ENCODE measurements at regions not wholly inside any gene's neighbourhood (a gene's known extent, or its start where the extent isn't known, plus 50 kb on each side); places are given as distances from the start of the nearest gene placed in this dataset.

GRCh38 chr11:27234961-27235360 lies 128.1 kb downstream of the CCDC34 start:
- Histone ChIP-seq H3K9me3 (replicated peaks; ENCODE audit: control insufficient read depth, insufficient read depth, low read depth, low read length) (no peaks in the 10 kb centered on the region), H4K20me1 (replicated peaks; ENCODE audit: control insufficient read depth, insufficient read depth, low read length) (no peaks in the 10 kb centered on the region), H3K27ac (ENCODE audit: extremely low read depth, low read depth, low read length) (no peak overlapping the region), H3K9ac (ENCODE audit: insufficient read depth in 1 of 2, low read depth in 2 of 2, low read length in 2 of 2) (no peak overlapping the region), H2AFZ (ENCODE audit: low read depth, low read length) (no peak overlapping the region), H3K4me2 (ENCODE audit: insufficient read depth, low read length) (no peak overlapping the region), H3K4me3 (no peak overlapping the region), H3K9me1 (ENCODE audit: control insufficient read depth, insufficient read depth, low read length) (no peaks in the 10 kb centered on the region), H3K36me3 (ENCODE audit: control insufficient read depth, insufficient read depth, low read length) (no peaks in the 10 kb centered on the region), H3K27me3 (ENCODE audit: control insufficient read depth in 2 of 2, insufficient read depth in 2 of 2, low read length in 2 of 2) (peaks cover 12 to 15% of the 10 kb centered on the region in 2 experiments; a peak in 3 of 5 replicates), H3K79me2 (ENCODE audit: control insufficient read depth, insufficient read depth, low read length) (no peaks in the 10 kb centered on the region), H3K4me1 (replicated peaks in 1 of 2; ENCODE audit: control insufficient read depth in 2 of 2, insufficient read depth in 2 of 2, low read length in 2 of 2) (peaks cover 0 to 8% of the 10 kb centered on the region in 2 experiments; a peak in 3 of 5 replicates)
- DNase-seq (ENCODE audit: extremely low read depth in 1 of 4, low spot score in 3 of 4), result no peak
- TF ChIP-seq NFRKB (IDR thresholded peaks at IDR 0.05; ENCODE audit: low read depth) (no peak), MTF1 (CRISPR knock-in tag; IDR thresholded peaks at IDR 0.05; ENCODE audit: borderline replicate concordance) (no peak), TGIF2 (CRISPR knock-in tag; IDR thresholded peaks at IDR 0.05) (no peak), NUFIP1 (IDR thresholded peaks at IDR 0.05; ENCODE audit: partially characterized antibody) (no peak), KAT2B (IDR thresholded peaks at IDR 0.05; ENCODE audit: low read depth, low read length) (no peak), MYBL2 (IDR thresholded peaks at IDR 0.05; ENCODE audit: low read depth) (no peak), MYBL2 (CRISPR knock-in tag; IDR thresholded peaks at IDR 0.05; ENCODE audit: borderline replicate concordance) (no peak), CBX2 (IDR thresholded peaks at IDR 0.05; ENCODE audit: insufficient read depth, low read length, poor library complexity, severe bottlenecking) (no peak), ZNF431 (CRISPR knock-in tag; IDR thresholded peaks at IDR 0.05) (no peak), CBX8 (IDR thresholded peaks at IDR 0.05; ENCODE audit: borderline replicate concordance, extremely low read depth, low read depth, low read length, poor library complexity, severe bottlenecking) (no peak), POLR2A (conservative IDR thresholded peaks at IDR 0.05) (no peak)
- intact Hi-C loops (cut with micrococcal nuclease) (no loop called here), in situ Hi-C loops (cut with MboI) (no loop called here)
- ChIA-PET CTCF (ENCODE audit: low intra/inter-chr PET ratio) (no interaction called here), POLR2A (no interaction called here)
- no peak for ATAC-seq
- no peak for FAIRE-seq
- WGBS (ENCODE audit: insufficient coverage, low coverage, missing lambda C conversion rate), result 0% methylated on average over 2 of the region's 2 CpGs
- BruUV-seq (replicated peaks), result no TSS peak

Data from K562 (cell line).